ENCODE measurements at regions not wholly inside any gene's neighbourhood (a gene's known extent, or its start where the extent isn't known, plus 50 kb on each side); places are given as distances from the start of the nearest gene placed in this dataset.
"Not testable (repeated sequence)": the region's sequence is repeated elsewhere in the genome, so short reads cannot be mapped to it uniquely, and the experiment has no call there.

GRCh38 chr11:3516345-3516933, 125.4 kb downstream of the ART5 start:
- ATAC-seq (ENCODE audit: low read depth); H3K4me1 ChIP-seq (ENCODE audit: insufficient read depth, poor library complexity, severe bottlenecking); H3K27ac ChIP-seq (ENCODE audit: poor library complexity, severe bottlenecking); H3K9me3 ChIP-seq (ENCODE audit: severe bottlenecking); H3K4me3 ChIP-seq (ENCODE audit: severe bottlenecking); H3K27me3 ChIP-seq (ENCODE audit: insufficient read depth, poor library complexity, severe bottlenecking); H3K36me3 ChIP-seq (ENCODE audit: low read depth); DNase-seq (ENCODE audit: low spot score): not testable (repeated sequence)

GRCh38 chr11:3514635-3515424, 127.0 kb downstream of the ART5 start:
- not testable (repeated sequence) for H3K4me1 ChIP-seq (ENCODE audit: insufficient read depth, poor library complexity, severe bottlenecking); H3K27me3 ChIP-seq (ENCODE audit: insufficient read depth, poor library complexity, severe bottlenecking); H3K27ac ChIP-seq (ENCODE audit: poor library complexity, severe bottlenecking); H3K36me3 ChIP-seq (ENCODE audit: low read depth); H3K9me3 ChIP-seq (ENCODE audit: severe bottlenecking); H3K4me3 ChIP-seq (ENCODE audit: severe bottlenecking); ATAC-seq (ENCODE audit: low read depth); DNase-seq (ENCODE audit: low spot score)

- not testable (repeated sequence) for ATAC-seq (ENCODE audit: low read depth); H3K4me1 ChIP-seq (ENCODE audit: insufficient read depth, poor library complexity, severe bottlenecking); H3K27ac ChIP-seq (ENCODE audit: poor library complexity, severe bottlenecking); DNase-seq (ENCODE audit: low spot score); H3K4me3 ChIP-seq (ENCODE audit: severe bottlenecking); H3K27me3 ChIP-seq (ENCODE audit: insufficient read depth, poor library complexity, severe bottlenecking); H3K36me3 ChIP-seq (ENCODE audit: low read depth); H3K9me3 ChIP-seq (ENCODE audit: severe bottlenecking)
Measured at GRCh38 chr11:3513311-3513710, 128.5 kb downstream of the ART5 start.

DNA sequence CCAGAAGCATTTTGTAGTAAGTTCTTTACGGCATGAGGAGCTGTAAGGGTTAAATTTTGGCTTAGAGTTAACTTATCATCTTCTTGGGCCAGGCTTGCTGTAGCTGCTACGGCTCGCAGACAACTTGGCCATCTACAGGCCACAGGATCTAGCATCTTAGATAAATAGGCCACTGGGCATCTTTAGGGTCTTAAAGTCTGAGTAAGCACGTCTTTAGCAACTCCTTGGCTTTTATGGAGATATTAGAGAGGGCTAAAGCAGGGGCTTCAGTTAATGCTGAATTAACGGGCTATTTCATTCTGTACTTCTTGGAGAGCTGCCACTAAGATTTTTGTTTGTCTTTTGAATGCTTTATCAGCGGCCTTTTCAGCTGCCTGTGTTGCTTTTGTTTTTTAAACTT, 129.0 kb downstream of the ART5 start:
- not testable (repeated sequence) for H3K4me3 ChIP-seq (ENCODE audit: severe bottlenecking); H3K27ac ChIP-seq (ENCODE audit: poor library complexity, severe bottlenecking); H3K27me3 ChIP-seq (ENCODE audit: insufficient read depth, poor library complexity, severe bottlenecking); H3K36me3 ChIP-seq (ENCODE audit: low read depth); ATAC-seq (ENCODE audit: low read depth); H3K4me1 ChIP-seq (ENCODE audit: insufficient read depth, poor library complexity, severe bottlenecking); DNase-seq (ENCODE audit: low spot score); H3K9me3 ChIP-seq (ENCODE audit: severe bottlenecking)

DNA sequence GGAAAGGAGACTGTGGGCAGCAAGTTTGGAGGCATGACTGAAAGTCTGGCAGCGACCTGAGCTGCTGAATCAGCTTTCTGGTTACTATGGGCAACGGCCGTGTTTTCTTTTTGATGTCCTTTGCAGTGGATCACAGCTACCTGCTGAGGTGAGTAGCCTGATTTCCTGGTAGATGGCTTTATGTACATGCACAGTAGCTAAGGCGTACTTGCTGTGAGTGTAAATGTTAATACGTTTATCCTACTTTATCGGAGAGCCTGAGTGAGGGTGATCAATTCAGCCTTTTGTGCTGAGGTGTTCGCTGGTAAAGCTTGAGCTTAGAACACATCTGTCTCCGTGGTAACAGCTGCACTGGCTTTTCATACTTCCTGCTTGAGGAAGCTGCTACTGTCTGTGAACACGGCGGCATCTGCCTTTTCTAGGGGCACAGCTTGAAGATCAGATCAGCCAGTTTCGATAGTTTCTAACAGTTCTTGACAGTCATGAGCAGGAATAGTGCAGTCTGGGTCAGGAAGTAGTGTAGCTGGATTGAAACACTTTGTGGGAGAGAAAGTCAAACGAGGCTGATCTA, 129.6 kb downstream of the ART5 start:
- not testable (repeated sequence) for H3K9me3 ChIP-seq (ENCODE audit: severe bottlenecking); H3K4me3 ChIP-seq (ENCODE audit: severe bottlenecking); H3K27me3 ChIP-seq (ENCODE audit: insufficient read depth, poor library complexity, severe bottlenecking); H3K36me3 ChIP-seq (ENCODE audit: low read depth); ATAC-seq (ENCODE audit: low read depth); H3K4me1 ChIP-seq (ENCODE audit: insufficient read depth, poor library complexity, severe bottlenecking); DNase-seq (ENCODE audit: low spot score); H3K27ac ChIP-seq (ENCODE audit: poor library complexity, severe bottlenecking)

- H3K9me3 ChIP-seq (ENCODE audit: severe bottlenecking); DNase-seq (ENCODE audit: low spot score); H3K36me3 ChIP-seq (ENCODE audit: low read depth); H3K4me1 ChIP-seq (ENCODE audit: insufficient read depth, poor library complexity, severe bottlenecking); H3K27me3 ChIP-seq (ENCODE audit: insufficient read depth, poor library complexity, severe bottlenecking); H3K27ac ChIP-seq (ENCODE audit: poor library complexity, severe bottlenecking); H3K4me3 ChIP-seq (ENCODE audit: severe bottlenecking); ATAC-seq (ENCODE audit: low read depth): not testable (repeated sequence)
Measured at GRCh38 chr11:3511416-3512132, 130.2 kb downstream of the ART5 start.

DNA sequence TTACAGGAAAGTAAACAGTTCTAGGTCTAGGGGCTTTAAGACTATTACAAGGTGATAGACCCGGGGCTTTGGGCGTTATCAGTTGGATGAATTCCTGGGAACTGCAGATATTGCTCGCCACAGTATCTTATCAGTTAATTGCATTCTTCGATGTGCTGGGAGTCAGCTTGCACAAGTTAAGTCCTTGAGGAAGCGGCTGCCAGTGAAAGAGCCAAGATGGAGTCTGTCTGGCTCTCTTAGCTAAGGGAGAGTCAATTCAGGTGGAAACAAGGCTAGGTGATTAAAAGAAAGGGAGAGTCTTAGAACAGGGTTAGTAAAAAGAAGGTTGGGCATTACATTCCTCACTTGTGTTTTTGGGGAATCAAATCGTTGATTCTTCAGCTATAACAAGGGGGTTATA, 130.6 kb upstream of the ZNF195 start:
- ATAC-seq (ENCODE audit: low read depth); H3K9me3 ChIP-seq (ENCODE audit: severe bottlenecking); H3K4me1 ChIP-seq (ENCODE audit: insufficient read depth, poor library complexity, severe bottlenecking); H3K27ac ChIP-seq (ENCODE audit: poor library complexity, severe bottlenecking); H3K27me3 ChIP-seq (ENCODE audit: insufficient read depth, poor library complexity, severe bottlenecking); H3K4me3 ChIP-seq (ENCODE audit: severe bottlenecking); DNase-seq (ENCODE audit: low spot score); H3K36me3 ChIP-seq (ENCODE audit: low read depth): not testable (repeated sequence)

- ATAC-seq (ENCODE audit: low read depth); DNase-seq (ENCODE audit: low spot score); H3K27ac ChIP-seq (ENCODE audit: poor library complexity, severe bottlenecking); H3K27me3 ChIP-seq (ENCODE audit: insufficient read depth, poor library complexity, severe bottlenecking); H3K36me3 ChIP-seq (ENCODE audit: low read depth); H3K9me3 ChIP-seq (ENCODE audit: severe bottlenecking); H3K4me3 ChIP-seq (ENCODE audit: severe bottlenecking); H3K4me1 ChIP-seq (ENCODE audit: insufficient read depth, poor library complexity, severe bottlenecking): not testable (repeated sequence)
Measured at GRCh38 chr11:3499198-3499597, 120.3 kb upstream of the ZNF195 start.

DNA sequence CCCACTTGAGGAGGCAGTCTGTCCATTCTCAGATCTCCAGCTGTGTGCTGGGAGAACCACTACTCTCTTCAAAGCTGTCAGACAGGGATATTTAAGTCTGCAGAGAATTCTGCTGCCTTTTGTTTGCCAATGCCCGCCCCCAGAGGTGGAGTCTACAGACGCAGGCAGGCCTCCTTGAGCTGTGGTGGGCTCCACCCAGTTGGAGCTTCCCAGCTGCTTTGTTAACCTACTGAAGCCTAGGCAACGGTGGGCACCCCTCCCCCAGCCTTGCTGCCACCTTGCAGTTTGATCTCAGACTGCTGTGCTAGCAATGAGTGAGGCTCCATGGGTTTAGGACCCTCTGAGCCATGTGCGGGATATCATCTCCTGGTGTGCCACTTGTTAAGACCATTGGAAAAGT, 119.4 kb upstream of the ZNF195 start:
- DNase-seq (ENCODE audit: low spot score); H3K27me3 ChIP-seq (ENCODE audit: insufficient read depth, poor library complexity, severe bottlenecking); H3K27ac ChIP-seq (ENCODE audit: poor library complexity, severe bottlenecking); H3K9me3 ChIP-seq (ENCODE audit: severe bottlenecking); ATAC-seq (ENCODE audit: low read depth); H3K4me1 ChIP-seq (ENCODE audit: insufficient read depth, poor library complexity, severe bottlenecking); H3K36me3 ChIP-seq (ENCODE audit: low read depth); H3K4me3 ChIP-seq (ENCODE audit: severe bottlenecking): not testable (repeated sequence)

DNA sequence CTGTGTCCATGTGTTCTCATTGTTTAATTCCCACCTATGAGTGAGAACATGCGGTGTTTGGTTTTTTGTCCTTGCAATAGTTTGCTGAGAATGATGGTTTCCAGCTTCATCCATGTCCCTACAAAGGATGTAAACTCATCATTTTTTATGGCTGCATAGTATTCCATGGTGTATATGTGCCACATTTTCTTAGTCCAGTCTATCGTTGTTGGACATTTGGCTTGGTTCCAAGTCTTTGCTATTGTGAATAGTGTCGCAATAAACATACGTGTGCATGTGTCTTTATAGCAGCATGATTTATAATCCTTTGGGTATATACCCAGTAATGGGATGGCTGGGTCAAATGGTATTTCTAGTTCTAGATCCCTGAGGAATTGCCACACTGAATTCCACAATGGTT, 114.2 kb upstream of the ZNF195 start:
- H3K9me3 ChIP-seq (ENCODE audit: severe bottlenecking); H3K36me3 ChIP-seq (ENCODE audit: low read depth); H3K27ac ChIP-seq (ENCODE audit: poor library complexity, severe bottlenecking); H3K27me3 ChIP-seq (ENCODE audit: insufficient read depth, poor library complexity, severe bottlenecking); ATAC-seq (ENCODE audit: low read depth); H3K4me1 ChIP-seq (ENCODE audit: insufficient read depth, poor library complexity, severe bottlenecking); DNase-seq (ENCODE audit: low spot score); H3K4me3 ChIP-seq (ENCODE audit: severe bottlenecking): not testable (repeated sequence)

DNA sequence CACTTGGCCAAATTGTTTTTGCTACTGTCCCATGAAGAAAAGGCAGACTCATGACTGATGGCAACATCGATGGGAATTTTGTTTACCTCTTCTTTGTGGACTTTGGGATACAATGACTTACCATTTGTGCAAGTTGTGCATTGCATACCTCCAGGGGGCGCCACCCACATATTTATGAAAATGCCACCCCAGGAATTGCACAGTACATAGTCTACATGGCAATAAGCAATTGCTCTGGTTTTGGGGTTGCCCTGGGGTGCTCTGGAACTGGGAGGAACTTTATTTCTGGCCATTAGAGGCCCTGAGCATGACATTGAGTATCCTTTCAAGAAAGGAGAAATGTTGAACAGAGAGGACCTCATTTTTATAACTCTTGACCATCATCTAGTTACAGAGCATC, 109.1 kb upstream of the ZNF195 start:
- H3K4me1 ChIP-seq (ENCODE audit: insufficient read depth, poor library complexity, severe bottlenecking); H3K27ac ChIP-seq (ENCODE audit: poor library complexity, severe bottlenecking); H3K9me3 ChIP-seq (ENCODE audit: severe bottlenecking); DNase-seq (ENCODE audit: low spot score); ATAC-seq (ENCODE audit: low read depth); H3K27me3 ChIP-seq (ENCODE audit: insufficient read depth, poor library complexity, severe bottlenecking); H3K36me3 ChIP-seq (ENCODE audit: low read depth); H3K4me3 ChIP-seq (ENCODE audit: severe bottlenecking): not testable (repeated sequence)
